ENCODE measurements at regions not wholly inside any gene's neighbourhood (a gene's known extent, or its start where the extent isn't known, plus 50 kb on each side); places are given as distances from the start of the nearest gene placed in this dataset.

GRCh38 chr11:39149214-39149613 lies 2310.2 kb downstream of the LRRC4C start:
- DNase-seq (ENCODE audit: low spot score) (no peak), ATAC-seq (no peak)

GRCh38 chr11:39145346-39145745 lies 2314.1 kb downstream of the LRRC4C start:
- ATAC-seq (no peak), DNase-seq (ENCODE audit: low spot score) (no peak)

GRCh38 chr11:39144351-39145130 lies 2314.9 kb downstream of the LRRC4C start:
- ATAC-seq (no peak), DNase-seq (ENCODE audit: low spot score) (no peak)

- no peak for DNase-seq (ENCODE audit: low spot score)
- no peak for ATAC-seq
These were observed 2319.9 kb downstream of the LRRC4C start for GRCh38 chr11:39139581-39139980.

- no peak for DNase-seq (ENCODE audit: low spot score)
- no peak for ATAC-seq
These were observed 2338.6 kb downstream of the LRRC4C start for GRCh38 chr11:39120890-39121289.

GRCh38 chr11:39113606-39114005 lies 2345.8 kb downstream of the LRRC4C start:
- ATAC-seq = no peak
- DNase-seq (ENCODE audit: low spot score) = no peak

- no peak for DNase-seq (ENCODE audit: low spot score)
- ATAC-seq = no peak
These were observed 2357.2 kb downstream of the LRRC4C start for GRCh38 chr11:39102236-39102635.

- DNase-seq (ENCODE audit: low spot score) (no peak), ATAC-seq (no peak)
These were observed 2381.0 kb downstream of the LRRC4C start for GRCh38 chr11:39078465-39078864.

GRCh38 chr11:39037611-39038010 lies 2421.8 kb downstream of the LRRC4C start:
- ATAC-seq (no peak), DNase-seq (ENCODE audit: low spot score) (no peak)

GRCh38 chr11:39036021-39036420 lies 2423.4 kb downstream of the LRRC4C start:
- no peak for DNase-seq (ENCODE audit: low spot score)
- no peak for ATAC-seq

- DNase-seq (ENCODE audit: low spot score) (no peak), ATAC-seq (no peak)
These were observed 2423.5 kb upstream of the RAG2 start for GRCh38 chr11:39021539-39021938.

GRCh38 chr11:39011797-39012196 lies 2413.8 kb upstream of the RAG2 start:
- DNase-seq (ENCODE audit: low spot score) (no peak), ATAC-seq (no peak)

GRCh38 chr11:38990841-38991240 lies 2392.8 kb upstream of the RAG2 start:
- no peak for DNase-seq (ENCODE audit: low spot score)
- ATAC-seq = no peak

- no peak for DNase-seq (ENCODE audit: low spot score)
- ATAC-seq = no peak
These were observed 2392.1 kb upstream of the RAG2 start for GRCh38 chr11:38990139-38990538.

GRCh38 chr11:38988908-38989307 lies 2390.9 kb upstream of the RAG2 start:
- DNase-seq (ENCODE audit: low spot score) (no peak), ATAC-seq (no peak)

GRCh38 chr11:38972220-38972619 lies 2374.2 kb upstream of the RAG2 start:
- ATAC-seq = no peak
- no peak for DNase-seq (ENCODE audit: low spot score)

- no peak for ATAC-seq
- no peak for DNase-seq (ENCODE audit: low spot score)
These were observed 2373.1 kb upstream of the RAG2 start for GRCh38 chr11:38971141-38971540.

GRCh38 chr11:38968951-38969350 lies 2370.9 kb upstream of the RAG2 start:
- ATAC-seq (no peak), DNase-seq (ENCODE audit: low spot score) (no peak)

- ATAC-seq (no peak), DNase-seq (ENCODE audit: low spot score) (no peak)
These were observed 2354.7 kb upstream of the RAG2 start for GRCh38 chr11:38952698-38953097.

GRCh38 chr11:38950867-38951266 lies 2352.8 kb upstream of the RAG2 start:
- ATAC-seq (no peak), DNase-seq (ENCODE audit: low spot score) (no peak)

- ATAC-seq = no peak
- DNase-seq (ENCODE audit: low spot score) = no peak
These were observed 2350.4 kb upstream of the RAG2 start for GRCh38 chr11:38948392-38948791.

GRCh38 chr11:38937709-38938108 lies 2339.7 kb upstream of the RAG2 start:
- no peak for DNase-seq (ENCODE audit: low spot score)
- no peak for ATAC-seq

- no peak for DNase-seq (ENCODE audit: low spot score)
- ATAC-seq = no peak
These were observed 2337.9 kb upstream of the RAG2 start for GRCh38 chr11:38935941-38936340.
